Colonic mucosa (tissue), 4 donors: ENCODE measurements at regions not wholly inside any gene's neighbourhood (a gene's known extent, or its start where the extent isn't known, plus 50 kb on each side); places are given as distances from the start of the nearest gene placed in this dataset.

Experiments used
- DNase-seq: peaks from one replicate; pipeline ENCODE4 v3.0.0-alpha.2; 2020
- H3K27ac ChIP-seq: fragments of 200-600 bp; one replicate; pipeline ENCODE4 v1.8.0; 2021
- H3K27me3 ChIP-seq: fragments of 200-600 bp; one replicate; pipeline ENCODE4 v1.8.0; 2021
- H3K36me3 ChIP-seq: fragments of 200-600 bp; one replicate; pipeline ENCODE4 v1.8.0; 2021
- H3K4me1 ChIP-seq: fragments of 200-600 bp; one replicate; pipeline ENCODE4 v1.8.0; 2021; ENCODE audit warnings: mild to moderate bottlenecking
- H3K4me3 ChIP-seq: fragments of 200-600 bp; one replicate; pipeline ENCODE4 v1.8.0; 2021
- H3K9ac ChIP-seq, 2 donors: one replicate each; pipeline ENCODE4 v1.7.0; 2013; ENCODE audit warnings: control low read depth in 2 of 2, low read depth in 2 of 2, low read length in 2 of 2
- H3K9me3 ChIP-seq: fragments of 200-600 bp; one replicate; pipeline ENCODE4 v1.8.0; 2021
- intact Hi-C: fragments of 100-400 bp; cut with DNase I; formaldehyde crosslinking; loops from one replicate; pipeline ENCODE4 v1.14.1; 2022
- TF ChIP-seq, protein P1 (sequence below): fragments of 200-600 bp; IDR thresholded peaks from one replicate; pipeline ENCODE4 v1.8.0; 2022; ENCODE audit warnings: antibody characterized with exemption, mild to moderate bottlenecking
- donor health status: healthy.
- donor health status: DM: no; HTN: no; CAD: no.
- donor health status: DM: no; HTN: no; CAD: no.

GRCh38 chr5:89281211-89281610 lies 398.2 kb upstream of the MEF2C start:
- TF ChIP-seq, protein P1, sequence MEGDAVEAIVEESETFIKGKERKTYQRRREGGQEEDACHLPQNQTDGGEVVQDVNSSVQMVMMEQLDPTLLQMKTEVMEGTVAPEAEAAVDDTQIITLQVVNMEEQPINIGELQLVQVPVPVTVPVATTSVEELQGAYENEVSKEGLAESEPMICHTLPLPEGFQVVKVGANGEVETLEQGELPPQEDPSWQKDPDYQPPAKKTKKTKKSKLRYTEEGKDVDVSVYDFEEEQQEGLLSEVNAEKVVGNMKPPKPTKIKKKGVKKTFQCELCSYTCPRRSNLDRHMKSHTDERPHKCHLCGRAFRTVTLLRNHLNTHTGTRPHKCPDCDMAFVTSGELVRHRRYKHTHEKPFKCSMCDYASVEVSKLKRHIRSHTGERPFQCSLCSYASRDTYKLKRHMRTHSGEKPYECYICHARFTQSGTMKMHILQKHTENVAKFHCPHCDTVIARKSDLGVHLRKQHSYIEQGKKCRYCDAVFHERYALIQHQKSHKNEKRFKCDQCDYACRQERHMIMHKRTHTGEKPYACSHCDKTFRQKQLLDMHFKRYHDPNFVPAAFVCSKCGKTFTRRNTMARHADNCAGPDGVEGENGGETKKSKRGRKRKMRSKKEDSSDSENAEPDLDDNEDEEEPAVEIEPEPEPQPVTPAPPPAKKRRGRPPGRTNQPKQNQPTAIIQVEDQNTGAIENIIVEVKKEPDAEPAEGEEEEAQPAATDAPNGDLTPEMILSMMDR = no peak
- intact Hi-C loops = no loop called here
- no peak for DNase-seq
- Histone ChIP-seq H3K27me3 (no peaks in the 10 kb centered on the region), H3K4me1 (no peaks in the 10 kb centered on the region), H3K27ac (no peak overlapping the region), H3K9me3 (no peaks in the 10 kb centered on the region), H3K9ac (no peak overlapping the region), H3K36me3 (no peaks in the 10 kb centered on the region), H3K4me3 (no peak overlapping the region)

- Histone ChIP-seq H3K36me3 (no peaks in the 10 kb centered on the region), H3K4me1 (no peaks in the 10 kb centered on the region), H3K27me3 (no peaks in the 10 kb centered on the region), H3K9me3 (no peaks in the 10 kb centered on the region), H3K4me3 (no peak overlapping the region), H3K9ac (no peak overlapping the region), H3K27ac (no peak overlapping the region)
- DNase-seq = no peak
- TF ChIP-seq, protein P1 = no peak
- intact Hi-C loops = no loop called here
Observed at GRCh38 chr5:89280103-89281037, 397.4 kb upstream of the MEF2C start.

- H3K36me3 ChIP-seq = no peaks in the 10 kb centered on the region
- H3K27me3 ChIP-seq = no peaks in the 10 kb centered on the region
- no peak for DNase-seq
- H3K9ac ChIP-seq = no peak overlapping the region
- H3K4me3 ChIP-seq = no peak overlapping the region
- no peak overlapping the region for H3K27ac ChIP-seq
- no peaks in the 10 kb centered on the region for H3K9me3 ChIP-seq
- TF ChIP-seq, protein P1 = no peak
- H3K4me1 ChIP-seq = no peaks in the 10 kb centered on the region
- intact Hi-C loops = no loop called here
Observed at GRCh38 chr5:89279391-89280036, 396.5 kb upstream of the MEF2C start.

GRCh38 chr5:89277816-89278215 lies 394.8 kb upstream of the MEF2C start:
- TF ChIP-seq, protein P1 = no peak
- no peak for DNase-seq
- Histone ChIP-seq H3K9ac (no peak overlapping the region), H3K27ac (no peak overlapping the region), H3K4me1 (no peaks in the 10 kb centered on the region), H3K4me3 (no peak overlapping the region), H3K36me3 (no peaks in the 10 kb centered on the region), H3K9me3 (no peaks in the 10 kb centered on the region), H3K27me3 (no peaks in the 10 kb centered on the region)
- intact Hi-C loops = no loop called here

GRCh38 chr5:89276566-89277305 lies 393.8 kb upstream of the MEF2C start:
- TF ChIP-seq, protein P1 = no peak
- Histone ChIP-seq H3K27me3 (no peaks in the 10 kb centered on the region), H3K4me3 (no peak overlapping the region), H3K27ac (no peak overlapping the region), H3K36me3 (no peaks in the 10 kb centered on the region), H3K9ac (no peak overlapping the region), H3K4me1 (no peaks in the 10 kb centered on the region), H3K9me3 (no peaks in the 10 kb centered on the region)
- intact Hi-C loops = no loop called here
- DNase-seq = no peak
